ENCODE measurements at regions not wholly inside any gene's neighbourhood (a gene's known extent, or its start where the extent isn't known, plus 50 kb on each side); places are given as distances from the start of the nearest gene placed in this dataset.

DNA sequence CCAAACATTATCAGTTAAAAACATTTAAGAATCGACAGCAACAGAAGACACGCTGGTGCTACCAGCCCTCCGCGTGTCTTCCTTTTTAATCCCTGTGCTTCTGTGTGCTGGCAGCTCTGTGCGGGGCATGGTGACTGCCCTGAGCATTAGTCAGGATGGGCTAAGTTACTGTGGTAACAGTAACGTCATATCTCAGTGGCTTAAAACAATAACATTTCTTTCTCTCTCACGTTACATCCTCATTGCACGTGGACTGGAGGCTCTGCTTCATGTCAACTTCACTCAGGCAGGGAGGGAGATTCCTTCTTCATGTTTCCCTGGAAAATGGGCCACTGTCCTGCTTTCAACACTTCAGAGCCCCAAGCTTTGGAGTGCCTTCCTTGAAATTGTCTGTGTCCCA is 378.5 kb downstream of the CCSER2 start:
- POLR2A ChIA-PET: no interaction called here
- H3K36me3 ChIP-seq (ENCODE audit: control insufficient read depth in 2 of 2, insufficient read depth in 1 of 2, low read length in 2 of 2): no peaks in the 10 kb centered on the region
- no peak overlapping the region for H3K27ac ChIP-seq (ENCODE audit: extremely low read depth, low read depth, low read length)
- CTCF ChIA-PET: interaction anchor here (1.3 kb wide), 1 partner anchor 36 kb away, joined by 3 read pairs; no protein-coding TSS in a partner anchor
- no peaks in the 10 kb centered on the region for H3K9me3 ChIP-seq (ENCODE audit: control insufficient read depth, insufficient read depth, low read depth, low read length)
- no peak for TF ChIP-seq ZNF23 (tag by site-specific recombination; IDR thresholded peaks at IDR 0.05; ENCODE audit: borderline replicate concordance)
- TF ChIP-seq ZNF530 (tag by site-specific recombination; IDR thresholded peaks at IDR 0.05; ENCODE audit: low read depth): no peak
- TF ChIP-seq ZNF792 (tag by site-specific recombination; IDR thresholded peaks at IDR 0.05): no peak
- no peak for TF ChIP-seq ZNF416 (tag by site-specific recombination; IDR thresholded peaks at IDR 0.05)
- TF ChIP-seq ZNF600 (tag by site-specific recombination; IDR thresholded peaks at IDR 0.05): no peak
- TF ChIP-seq ZSCAN16 (tag by site-specific recombination; IDR thresholded peaks at IDR 0.05): no peak
- no peak overlapping the region for H3K4me3 ChIP-seq (ENCODE audit: low read depth, low read length)
- H3K4me1 ChIP-seq (ENCODE audit: control insufficient read depth, insufficient read depth, low read length): no peaks in the 10 kb centered on the region

DNA sequence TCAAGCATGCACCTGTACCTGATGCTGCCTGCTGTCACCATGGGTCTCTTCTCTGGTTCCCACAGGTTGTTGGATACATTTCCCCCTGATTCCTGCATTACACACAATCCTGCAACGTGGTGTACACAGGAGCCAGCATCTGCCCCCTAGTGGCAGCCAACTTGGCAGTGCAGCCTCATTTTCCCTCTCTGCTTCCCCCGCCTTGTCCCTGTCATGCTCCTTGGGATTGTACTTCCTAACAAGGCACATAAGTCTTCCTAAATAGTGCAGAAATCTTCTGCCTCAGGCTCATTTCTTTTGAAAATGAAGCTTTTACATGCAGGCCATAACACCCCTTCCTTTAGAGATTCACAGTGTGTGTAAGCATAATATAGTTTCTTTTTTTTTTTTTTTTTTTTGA is 387.5 kb downstream of the CCSER2 start:
- ChIA-PET POLR2A (no interaction called here), CTCF (interaction anchor here (0.6 to 3.0 kb wide), 29 partner anchors 9 to 451 kb away, joined by 3 to 17 read pairs (median 3); no protein-coding TSS in a partner anchor)

GRCh38 chr10:84718877-84719616 is 390.7 kb downstream of the CCSER2 start:
- H3K4me3 ChIP-seq (ENCODE audit: low read depth, low read length): no peak overlapping the region
- ChIA-PET CTCF (interaction anchor here (0.6 kb wide), 1 partner anchor 128 kb away, joined by 4 read pairs; no protein-coding TSS in a partner anchor), POLR2A (no interaction called here)
- no peak overlapping the region for H3K27ac ChIP-seq (ENCODE audit: extremely low read depth, low read depth, low read length)
- H3K36me3 ChIP-seq (ENCODE audit: control insufficient read depth in 2 of 2, insufficient read depth in 1 of 2, low read length in 2 of 2): no peaks in the 10 kb centered on the region
- no peaks in the 10 kb centered on the region for H3K4me1 ChIP-seq (ENCODE audit: control insufficient read depth, insufficient read depth, low read length)
- no peaks in the 10 kb centered on the region for H3K9me3 ChIP-seq (ENCODE audit: control insufficient read depth, insufficient read depth, low read depth, low read length)
- no peak for TF ChIP-seq ZFP69B (tag by site-specific recombination; IDR thresholded peaks at IDR 0.05)
- TF ChIP-seq ZNF664 (tag by site-specific recombination; IDR thresholded peaks at IDR 0.05): no peak
- TF ChIP-seq ZNF837 (tag by site-specific recombination; IDR thresholded peaks at IDR 0.05): no peak
- TF ChIP-seq, protein P1, sequence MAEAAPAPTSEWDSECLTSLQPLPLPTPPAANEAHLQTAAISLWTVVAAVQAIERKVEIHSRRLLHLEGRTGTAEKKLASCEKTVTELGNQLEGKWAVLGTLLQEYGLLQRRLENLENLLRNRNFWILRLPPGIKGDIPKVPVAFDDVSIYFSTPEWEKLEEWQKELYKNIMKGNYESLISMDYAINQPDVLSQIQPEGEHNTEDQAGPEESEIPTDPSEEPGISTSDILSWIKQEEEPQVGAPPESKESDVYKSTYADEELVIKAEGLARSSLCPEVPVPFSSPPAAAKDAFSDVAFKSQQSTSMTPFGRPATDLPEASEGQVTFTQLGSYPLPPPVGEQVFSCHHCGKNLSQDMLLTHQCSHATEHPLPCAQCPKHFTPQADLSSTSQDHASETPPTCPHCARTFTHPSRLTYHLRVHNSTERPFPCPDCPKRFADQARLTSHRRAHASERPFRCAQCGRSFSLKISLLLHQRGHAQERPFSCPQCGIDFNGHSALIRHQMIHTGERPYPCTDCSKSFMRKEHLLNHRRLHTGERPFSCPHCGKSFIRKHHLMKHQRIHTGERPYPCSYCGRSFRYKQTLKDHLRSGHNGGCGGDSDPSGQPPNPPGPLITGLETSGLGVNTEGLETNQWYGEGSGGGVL (tag by site-specific recombination; IDR thresholded peaks at IDR 0.05): no peak
- no peak for TF ChIP-seq GFI1B (tag by site-specific recombination; IDR thresholded peaks at IDR 0.05)
- TF ChIP-seq ZNF530 (tag by site-specific recombination; IDR thresholded peaks at IDR 0.05; ENCODE audit: low read depth): no peak
- TF ChIP-seq, protein P2, sequence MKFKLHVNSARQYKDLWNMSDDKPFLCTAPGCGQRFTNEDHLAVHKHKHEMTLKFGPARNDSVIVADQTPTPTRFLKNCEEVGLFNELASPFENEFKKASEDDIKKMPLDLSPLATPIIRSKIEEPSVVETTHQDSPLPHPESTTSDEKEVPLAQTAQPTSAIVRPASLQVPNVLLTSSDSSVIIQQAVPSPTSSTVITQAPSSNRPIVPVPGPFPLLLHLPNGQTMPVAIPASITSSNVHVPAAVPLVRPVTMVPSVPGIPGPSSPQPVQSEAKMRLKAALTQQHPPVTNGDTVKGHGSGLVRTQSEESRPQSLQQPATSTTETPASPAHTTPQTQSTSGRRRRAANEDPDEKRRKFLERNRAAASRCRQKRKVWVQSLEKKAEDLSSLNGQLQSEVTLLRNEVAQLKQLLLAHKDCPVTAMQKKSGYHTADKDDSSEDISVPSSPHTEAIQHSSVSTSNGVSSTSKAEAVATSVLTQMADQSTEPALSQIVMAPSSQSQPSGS (tag by site-specific recombination; IDR thresholded peaks at IDR 0.05; ENCODE audit: low read depth): no peak

More for the DNA sequence above, 387.5 kb downstream of the CCSER2 start:
- Histone ChIP-seq H3K4me3 (ENCODE audit: low read depth, low read length) (no peak overlapping the region), H3K36me3 (ENCODE audit: control insufficient read depth in 2 of 2, insufficient read depth in 1 of 2, low read length in 2 of 2) (no peaks in the 10 kb centered on the region), H3K4me1 (ENCODE audit: control insufficient read depth, insufficient read depth, low read length) (no peaks in the 10 kb centered on the region), H3K9me3 (ENCODE audit: control insufficient read depth, insufficient read depth, low read depth, low read length) (no peaks in the 10 kb centered on the region), H3K27ac (ENCODE audit: extremely low read depth, low read depth, low read length) (no peak overlapping the region)
- TF ChIP-seq ZNF449 (tag by site-specific recombination; IDR thresholded peaks at IDR 0.05): no peak
- no peak for TF ChIP-seq GLI2 (tag by site-specific recombination; IDR thresholded peaks at IDR 0.05; ENCODE audit: borderline replicate concordance, low read depth)
- no peak for TF ChIP-seq ZNF561 (tag by site-specific recombination; IDR thresholded peaks at IDR 0.05; ENCODE audit: borderline replicate concordance)
- peak; percentile 34; the same call in 1 of the 2 replicates for TF ChIP-seq CTCF (tag by site-specific recombination; IDR thresholded peaks at IDR 0.05)
- 0 out of 2 replicates have a peak, but pooled peaks have one; percentile 20 for TF ChIP-seq IKZF3 (tag by site-specific recombination; IDR thresholded peaks at IDR 0.05)
- 0 out of 2 replicates have a peak, but pooled peaks have one; percentile 50 for TF ChIP-seq ZNF2 (tag by site-specific recombination; IDR thresholded peaks at IDR 0.05)
- peak; percentile 24 for TF ChIP-seq ZNF654 (tag by site-specific recombination; IDR thresholded peaks at IDR 0.05; ENCODE audit: low read depth)
- TF ChIP-seq ZNF510 (tag by site-specific recombination; IDR thresholded peaks at IDR 0.05; ENCODE audit: insufficient replicate concordance): no peak
- TF ChIP-seq GLIS2 (tag by site-specific recombination; IDR thresholded peaks at IDR 0.05): no peak
